ENCODE measurements at regions not wholly inside any gene's neighbourhood (a gene's known extent, or its start where the extent isn't known, plus 50 kb on each side); places are given as distances from the start of the nearest gene placed in this dataset.

DNA sequence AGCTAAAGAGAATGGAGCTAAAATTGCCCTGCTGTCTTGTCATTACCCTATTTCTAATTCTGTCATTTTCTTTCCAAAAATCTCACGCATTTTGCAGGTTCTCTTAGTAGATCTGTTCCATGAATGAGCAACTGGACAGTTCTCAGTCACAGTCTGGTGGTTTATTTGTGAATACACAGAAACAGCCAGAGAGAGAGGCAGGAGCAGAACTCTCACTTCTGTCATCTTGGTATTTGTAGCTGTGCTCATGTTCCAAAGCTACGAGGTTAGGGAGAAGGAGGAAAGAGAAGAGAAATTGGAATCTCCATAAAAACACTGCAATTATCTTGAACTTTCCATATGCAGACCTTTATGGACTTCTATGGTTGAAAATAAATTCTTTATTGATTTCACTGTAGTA, 118.0 kb upstream of the OR13F1 start:
- TF ChIP-seq, protein P1, sequence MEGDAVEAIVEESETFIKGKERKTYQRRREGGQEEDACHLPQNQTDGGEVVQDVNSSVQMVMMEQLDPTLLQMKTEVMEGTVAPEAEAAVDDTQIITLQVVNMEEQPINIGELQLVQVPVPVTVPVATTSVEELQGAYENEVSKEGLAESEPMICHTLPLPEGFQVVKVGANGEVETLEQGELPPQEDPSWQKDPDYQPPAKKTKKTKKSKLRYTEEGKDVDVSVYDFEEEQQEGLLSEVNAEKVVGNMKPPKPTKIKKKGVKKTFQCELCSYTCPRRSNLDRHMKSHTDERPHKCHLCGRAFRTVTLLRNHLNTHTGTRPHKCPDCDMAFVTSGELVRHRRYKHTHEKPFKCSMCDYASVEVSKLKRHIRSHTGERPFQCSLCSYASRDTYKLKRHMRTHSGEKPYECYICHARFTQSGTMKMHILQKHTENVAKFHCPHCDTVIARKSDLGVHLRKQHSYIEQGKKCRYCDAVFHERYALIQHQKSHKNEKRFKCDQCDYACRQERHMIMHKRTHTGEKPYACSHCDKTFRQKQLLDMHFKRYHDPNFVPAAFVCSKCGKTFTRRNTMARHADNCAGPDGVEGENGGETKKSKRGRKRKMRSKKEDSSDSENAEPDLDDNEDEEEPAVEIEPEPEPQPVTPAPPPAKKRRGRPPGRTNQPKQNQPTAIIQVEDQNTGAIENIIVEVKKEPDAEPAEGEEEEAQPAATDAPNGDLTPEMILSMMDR (IDR thresholded peaks at IDR 0.05): no peak
- no peak for TF ChIP-seq EZH2 (IDR thresholded peaks at IDR 0.05; ENCODE audit: borderline replicate concordance, insufficient read depth, low read depth, low read length, poor library complexity, severe bottlenecking)
